Breast epithelium (tissue), 4 donors: ENCODE measurements at regions not wholly inside any gene's neighbourhood (a gene's known extent, or its start where the extent isn't known, plus 50 kb on each side); places are given as distances from the start of the nearest gene placed in this dataset.
"Not testable (repeated sequence)": the region's sequence is repeated elsewhere in the genome, so short reads cannot be mapped to it uniquely, and the experiment has no call there.

Source experiments
- DNase-seq, 2 donors: peaks; one replicate each; pipeline ENCODE4 v3.0.0-alpha.2; 2019; ENCODE audit warnings: low spot score in 2 of 2
- H3K27ac ChIP-seq, 2 donors: fragments of 200-600 bp; sonication (generic) in 1 of 2; one replicate each; pipeline ENCODE4 v1.5.1; 2016 to 2019; ENCODE audit warnings: mild to moderate bottlenecking in 1 of 2
- H3K27me3 ChIP-seq, 2 donors: fragments of 200-600 bp; sonication (generic) in 1 of 2; one replicate each; pipeline versions ENCODE4 v1.5.1 to v1.6.0; 2017 to 2019; ENCODE audit warnings: control low read depth in 1 of 2, mild to moderate bottlenecking in 1 of 2
- H3K36me3 ChIP-seq: fragments of 200-600 bp; one replicate; pipeline ENCODE4 v1.5.1; 2019
- H3K4me1 ChIP-seq, 2 donors: fragments of 200-600 bp; sonication (generic); one replicate each; pipeline ENCODE4 v1.5.1; 2016 to 2019; ENCODE audit warnings: control low read depth in 1 of 2
- H3K4me3 ChIP-seq, 3 donors: fragments of 200-600 bp; sonication (generic); 1 replicate in 2 of 3; 2 replicates in 1 of 3; pipeline ENCODE4 v1.5.1; 2016 to 2019; ENCODE audit warnings: mild to moderate bottlenecking in 3 of 3, moderate library complexity in 2 of 3
- H3K9me3 ChIP-seq, 2 donors: fragments of 200-600 bp; sonication (generic) in 1 of 2; one replicate each; pipeline ENCODE4 v1.5.1; 2016 to 2019; ENCODE audit warnings: control low read depth in 1 of 2
- POLR2A ChIP-seq: fragments of 450-650 bp; IDR thresholded peaks from one replicate; pipeline ENCODE4 v1.6.1; 2016; ENCODE audit warnings: antibody characterized with exemption, mild to moderate bottlenecking, moderate library complexity
- POLR2AphosphoS5 ChIP-seq, 3 donors: sonication (generic); formaldehyde crosslinking; IDR thresholded peaks; one replicate each; pipeline ENCODE4 v1.6.1; 2017; ENCODE audit warnings: antibody characterized with exemption in 3 of 3
- intact Hi-C: fragments of 100-400 bp; cut with DNase I; formaldehyde crosslinking; loops from one replicate; pipeline ENCODE4 v1.15.1; 2023; ENCODE audit warnings: low total_unique reads
- TF ChIP-seq, protein P1 (sequence below), 3 donors: fragments of 450-650 bp; IDR thresholded peaks; one replicate each; pipeline ENCODE4 v1.5.1; 2016 to 2017; ENCODE audit warnings: antibody characterized with exemption in 3 of 3, mild to moderate bottlenecking in 3 of 3, moderate library complexity in 3 of 3

DNA sequence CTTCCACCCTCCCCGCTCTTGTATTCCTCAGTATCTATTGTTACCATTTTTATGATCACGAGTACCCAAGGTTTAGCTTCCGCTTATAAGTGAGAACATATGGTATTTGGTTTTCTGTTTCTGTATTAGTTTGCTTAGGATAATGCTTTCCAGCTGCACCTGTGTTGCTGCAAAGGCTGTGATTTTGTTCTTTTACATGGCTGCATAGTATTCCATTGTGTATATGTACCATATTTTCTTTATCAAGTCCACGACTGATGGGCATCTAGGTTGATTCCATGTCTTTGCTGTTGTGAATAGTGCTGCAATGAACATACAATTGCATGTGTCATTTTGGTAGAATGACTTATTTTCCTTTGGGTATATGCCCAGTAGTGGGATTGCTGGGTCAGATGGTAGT is 79.7 kb upstream of the EFCAB3 start:
- intact Hi-C loops = no loop called here
- no peak overlapping the region for H3K4me3 ChIP-seq
- TF ChIP-seq POLR2A (no peak), POLR2AphosphoS5 (IDR thresholded peaks at IDR 0.05) (no peak)
- TF ChIP-seq, protein P1, sequence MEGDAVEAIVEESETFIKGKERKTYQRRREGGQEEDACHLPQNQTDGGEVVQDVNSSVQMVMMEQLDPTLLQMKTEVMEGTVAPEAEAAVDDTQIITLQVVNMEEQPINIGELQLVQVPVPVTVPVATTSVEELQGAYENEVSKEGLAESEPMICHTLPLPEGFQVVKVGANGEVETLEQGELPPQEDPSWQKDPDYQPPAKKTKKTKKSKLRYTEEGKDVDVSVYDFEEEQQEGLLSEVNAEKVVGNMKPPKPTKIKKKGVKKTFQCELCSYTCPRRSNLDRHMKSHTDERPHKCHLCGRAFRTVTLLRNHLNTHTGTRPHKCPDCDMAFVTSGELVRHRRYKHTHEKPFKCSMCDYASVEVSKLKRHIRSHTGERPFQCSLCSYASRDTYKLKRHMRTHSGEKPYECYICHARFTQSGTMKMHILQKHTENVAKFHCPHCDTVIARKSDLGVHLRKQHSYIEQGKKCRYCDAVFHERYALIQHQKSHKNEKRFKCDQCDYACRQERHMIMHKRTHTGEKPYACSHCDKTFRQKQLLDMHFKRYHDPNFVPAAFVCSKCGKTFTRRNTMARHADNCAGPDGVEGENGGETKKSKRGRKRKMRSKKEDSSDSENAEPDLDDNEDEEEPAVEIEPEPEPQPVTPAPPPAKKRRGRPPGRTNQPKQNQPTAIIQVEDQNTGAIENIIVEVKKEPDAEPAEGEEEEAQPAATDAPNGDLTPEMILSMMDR (IDR thresholded peaks at IDR 0.05) = no peak
- no peak for DNase-seq
- no peaks in the 10 kb centered on the region for H3K36me3 ChIP-seq
- H3K27ac ChIP-seq = no peak overlapping the region
- H3K9me3 ChIP-seq = peaks cover 0 to 8% of the 10 kb centered on the region in 2 donors
- no peaks in the 10 kb centered on the region for H3K27me3 ChIP-seq
- no peaks in the 10 kb centered on the region for H3K4me1 ChIP-seq

DNA sequence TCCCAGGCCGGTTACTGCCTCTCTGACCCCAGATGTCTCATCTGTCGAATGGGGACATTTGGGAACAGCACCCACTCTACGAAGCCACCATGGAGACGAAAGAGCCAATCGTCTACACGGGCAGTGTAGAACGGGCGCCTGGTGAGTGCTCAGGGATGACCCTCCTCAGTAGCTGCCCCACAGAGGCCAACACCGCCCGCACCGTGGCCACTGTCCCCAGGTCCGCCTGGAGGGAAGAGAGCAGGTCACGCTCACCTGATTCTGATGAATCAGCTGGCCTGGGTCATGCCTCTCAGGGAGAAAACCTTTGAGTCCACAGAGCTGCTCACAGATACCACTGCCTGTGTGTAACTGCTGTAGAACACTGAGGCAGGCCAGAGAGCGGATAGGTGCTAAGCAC is 105.1 kb upstream of the EFCAB3 start:
- H3K4me1 ChIP-seq, H3K4me3 ChIP-seq, intact Hi-C loops, DNase-seq, H3K36me3 ChIP-seq, H3K27me3 ChIP-seq, H3K9me3 ChIP-seq, H3K27ac ChIP-seq: not testable (repeated sequence)

DNA sequence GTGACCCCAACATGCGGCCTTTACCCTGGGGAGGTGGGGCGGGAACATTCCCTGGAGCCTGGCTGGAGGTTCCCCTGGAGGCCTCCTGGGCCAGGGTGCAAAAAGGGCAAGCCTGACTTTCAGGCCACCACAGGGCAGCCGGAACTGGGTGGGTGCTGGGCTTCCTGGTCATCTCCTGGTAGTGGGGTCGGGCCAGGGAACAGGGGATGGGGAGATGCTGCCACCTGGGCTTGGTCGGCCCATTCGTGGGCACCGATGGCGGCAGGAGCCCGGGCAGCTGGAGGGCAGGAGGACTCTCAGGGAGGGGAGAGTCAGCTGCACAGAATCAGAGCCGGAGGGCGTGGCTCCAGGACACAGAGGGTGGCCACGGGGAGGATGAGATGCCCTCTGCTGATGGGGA is 112.0 kb upstream of the EFCAB3 start:
- H3K36me3 ChIP-seq, H3K4me1 ChIP-seq, H3K9me3 ChIP-seq, intact Hi-C loops, H3K4me3 ChIP-seq, H3K27ac ChIP-seq, DNase-seq, H3K27me3 ChIP-seq: not testable (repeated sequence)

DNA sequence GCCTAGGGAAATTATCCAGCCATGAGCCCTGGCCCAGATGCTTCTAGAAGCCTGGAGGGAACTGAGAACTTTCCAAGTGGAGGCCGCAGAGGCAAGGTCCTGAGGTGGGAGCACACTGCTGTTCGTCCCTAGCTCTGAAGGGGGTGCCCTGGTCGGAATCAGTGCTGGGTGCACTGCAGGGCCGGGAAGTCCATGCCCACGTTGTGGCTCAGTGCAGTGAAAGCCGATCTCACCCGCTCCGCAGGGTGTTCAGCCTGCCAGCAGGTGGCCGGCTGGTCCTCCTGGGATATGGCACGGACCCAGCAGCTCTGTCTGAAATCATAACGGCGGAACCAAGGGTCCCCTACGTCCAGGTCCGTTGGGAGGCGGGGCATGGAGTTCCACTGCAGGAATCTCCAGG is 115.4 kb upstream of the EFCAB3 start:
- H3K4me1 ChIP-seq, H3K9me3 ChIP-seq, H3K36me3 ChIP-seq, DNase-seq, intact Hi-C loops, H3K27ac ChIP-seq, H3K4me3 ChIP-seq, H3K27me3 ChIP-seq: not testable (repeated sequence)

DNA sequence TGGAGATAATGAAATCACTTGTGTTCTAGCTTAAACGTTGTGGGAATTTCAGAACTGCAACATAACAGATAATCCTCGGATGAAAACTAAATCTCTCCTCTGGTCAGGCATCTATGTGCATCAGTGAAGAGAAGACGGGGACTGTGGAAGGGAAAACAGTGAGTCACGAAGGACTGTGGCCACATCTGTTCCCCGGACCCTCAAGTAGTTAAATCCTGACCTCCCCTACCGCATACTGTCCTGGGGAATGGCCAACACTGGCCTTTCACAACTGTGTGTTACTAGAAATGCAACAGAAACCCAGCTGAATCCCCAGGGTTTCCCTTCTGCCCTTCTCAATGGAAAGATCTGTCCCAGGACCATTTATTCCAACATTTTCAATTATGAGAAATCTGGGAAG is 124.6 kb upstream of the EFCAB3 start:
- intact Hi-C loops = not testable (repeated sequence)

DNA sequence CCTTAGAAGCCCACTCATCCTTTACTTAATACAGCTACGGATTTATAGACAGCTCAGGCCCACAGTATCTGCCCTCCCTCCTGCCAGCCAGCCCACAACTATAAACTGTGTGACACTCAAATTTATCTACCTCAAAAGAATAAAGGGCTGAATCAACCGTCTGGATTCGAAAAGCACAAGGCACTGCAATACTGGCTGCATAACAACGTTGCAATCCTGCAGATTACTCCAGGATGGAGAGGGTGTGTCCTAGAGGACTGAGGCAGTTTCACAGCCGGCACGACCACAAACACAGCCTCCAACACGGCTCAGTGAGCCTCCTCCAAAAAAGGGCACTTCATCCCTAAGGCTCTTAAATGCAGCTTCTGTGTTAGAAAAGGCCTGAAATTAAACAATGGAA is 138.3 kb upstream of the EFCAB3 start:
- H3K4me3 ChIP-seq, H3K4me1 ChIP-seq, intact Hi-C loops, DNase-seq, H3K27ac ChIP-seq, H3K9me3 ChIP-seq, H3K27me3 ChIP-seq, H3K36me3 ChIP-seq: not testable (repeated sequence)

More for the DNA sequence above, 124.6 kb upstream of the EFCAB3 start:
- not testable (repeated sequence) for H3K4me3 ChIP-seq, H3K4me1 ChIP-seq, DNase-seq, H3K36me3 ChIP-seq, H3K27ac ChIP-seq, H3K27me3 ChIP-seq, H3K9me3 ChIP-seq

DNA sequence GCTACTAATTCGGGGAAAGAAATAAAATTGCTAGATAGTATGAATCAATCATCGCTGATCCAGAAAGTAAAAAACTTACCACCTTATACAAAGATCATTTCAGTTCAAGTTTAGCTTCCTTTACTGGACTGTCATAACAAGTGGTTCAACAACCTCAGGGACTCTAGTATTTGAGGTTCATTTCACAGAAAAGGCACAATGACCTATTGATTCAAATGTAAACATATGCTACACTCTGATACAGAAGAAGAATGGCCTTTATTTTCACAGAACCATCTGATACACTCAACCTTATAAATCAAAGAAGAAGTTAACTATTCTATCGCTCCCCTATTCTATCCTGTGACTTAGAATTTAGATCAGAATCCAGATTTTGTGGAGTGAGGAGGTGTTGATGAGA is 140.8 kb upstream of the EFCAB3 start:
- intact Hi-C loops = not testable (repeated sequence)

DNA sequence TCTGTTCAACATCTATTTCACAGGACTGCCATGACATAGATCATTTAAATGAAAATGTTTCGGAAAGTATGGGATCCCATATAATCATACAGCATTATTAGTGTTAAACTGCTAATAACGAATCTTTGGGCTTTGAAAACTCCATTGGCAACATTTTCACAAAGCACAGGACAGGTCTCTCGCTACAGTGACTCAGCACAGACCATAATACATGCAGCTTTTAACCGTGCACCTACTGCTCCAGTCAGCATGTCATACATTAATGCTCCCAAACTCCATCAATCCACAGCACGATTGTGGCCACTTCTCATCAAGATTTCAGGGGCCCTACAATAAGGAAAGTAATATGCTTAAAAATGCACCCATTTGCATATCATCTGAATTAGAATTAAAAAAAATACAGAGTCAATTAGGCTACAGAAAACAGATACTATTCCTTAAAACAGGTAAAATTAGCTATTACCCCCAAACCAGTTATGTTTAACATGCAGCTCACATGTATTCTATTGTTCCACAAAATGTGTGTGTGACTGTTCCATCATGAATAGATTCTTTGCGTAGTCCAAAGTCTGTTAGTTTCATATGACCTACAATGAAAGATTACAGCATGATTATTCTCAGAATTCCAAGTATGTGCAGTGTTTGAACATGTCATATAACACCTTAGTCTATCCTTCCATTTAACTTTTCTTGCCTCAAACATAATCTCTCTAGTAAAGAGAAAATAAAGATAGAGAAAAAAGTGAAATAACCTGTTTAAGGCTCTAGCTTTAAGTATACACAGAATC is 141.6 kb upstream of the EFCAB3 start:
- H3K9me3 ChIP-seq, H3K27me3 ChIP-seq, intact Hi-C loops, H3K4me1 ChIP-seq, H3K4me3 ChIP-seq, DNase-seq, H3K27ac ChIP-seq, H3K36me3 ChIP-seq: not testable (repeated sequence)

More for the DNA sequence above, 140.8 kb upstream of the EFCAB3 start:
- not testable (repeated sequence) for H3K36me3 ChIP-seq, H3K27me3 ChIP-seq, H3K9me3 ChIP-seq, H3K4me1 ChIP-seq, H3K4me3 ChIP-seq, DNase-seq, H3K27ac ChIP-seq

DNA sequence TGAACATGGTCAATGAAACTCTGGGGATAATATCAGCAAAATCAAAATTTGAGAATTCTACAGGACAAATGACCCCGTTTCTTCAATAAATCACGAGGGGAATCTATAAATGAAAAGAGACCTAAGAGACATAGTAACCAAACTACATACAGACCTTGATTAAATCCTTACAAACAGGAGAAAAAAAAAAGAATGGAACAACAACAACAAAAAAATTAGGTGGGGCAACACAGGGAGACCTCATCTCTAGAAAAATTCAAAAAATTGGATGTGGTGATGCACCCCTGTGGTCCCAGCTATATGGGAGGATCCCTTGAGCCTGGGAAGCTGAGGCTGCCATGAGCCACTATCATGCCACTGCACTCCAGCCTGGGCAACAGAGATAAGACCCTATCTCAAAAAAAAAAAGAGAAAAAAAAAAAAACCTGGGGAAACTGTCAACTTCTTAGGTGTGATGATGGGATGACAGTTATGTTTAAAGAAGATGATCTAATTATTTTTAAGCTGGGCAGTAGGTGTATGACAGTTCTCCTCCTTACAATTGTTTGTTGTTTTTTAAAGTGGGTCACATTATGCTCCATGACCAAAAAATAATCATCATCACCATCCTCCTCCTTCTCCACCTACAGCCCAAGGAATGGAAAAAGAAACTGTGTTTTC is 146.4 kb upstream of the EFCAB3 start:
- intact Hi-C loops, H3K4me1 ChIP-seq, H3K4me3 ChIP-seq, H3K27me3 ChIP-seq, H3K36me3 ChIP-seq, H3K27ac ChIP-seq, DNase-seq, H3K9me3 ChIP-seq: not testable (repeated sequence)

DNA sequence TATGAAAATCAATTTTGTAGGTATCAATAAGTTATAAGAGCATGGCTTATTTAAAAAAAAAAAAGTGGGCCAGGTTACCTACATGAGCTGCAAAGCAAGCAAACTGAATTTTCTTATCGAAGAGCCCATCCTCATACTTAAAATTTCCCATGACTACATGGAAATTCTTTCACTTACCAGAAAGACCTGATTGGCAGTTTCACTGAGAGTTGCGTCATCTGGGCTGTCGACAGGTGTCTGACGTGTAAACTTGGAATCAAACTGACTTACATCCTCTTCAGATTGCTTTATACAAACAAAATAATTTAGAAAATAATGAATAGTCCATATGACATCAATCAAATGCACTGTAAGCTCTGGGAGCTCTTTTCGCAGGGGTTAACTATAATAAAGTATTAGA is 149.1 kb upstream of the EFCAB3 start:
- H3K4me3 ChIP-seq, intact Hi-C loops, H3K27me3 ChIP-seq, H3K27ac ChIP-seq, H3K9me3 ChIP-seq, DNase-seq, H3K36me3 ChIP-seq, H3K4me1 ChIP-seq: not testable (repeated sequence)

DNA sequence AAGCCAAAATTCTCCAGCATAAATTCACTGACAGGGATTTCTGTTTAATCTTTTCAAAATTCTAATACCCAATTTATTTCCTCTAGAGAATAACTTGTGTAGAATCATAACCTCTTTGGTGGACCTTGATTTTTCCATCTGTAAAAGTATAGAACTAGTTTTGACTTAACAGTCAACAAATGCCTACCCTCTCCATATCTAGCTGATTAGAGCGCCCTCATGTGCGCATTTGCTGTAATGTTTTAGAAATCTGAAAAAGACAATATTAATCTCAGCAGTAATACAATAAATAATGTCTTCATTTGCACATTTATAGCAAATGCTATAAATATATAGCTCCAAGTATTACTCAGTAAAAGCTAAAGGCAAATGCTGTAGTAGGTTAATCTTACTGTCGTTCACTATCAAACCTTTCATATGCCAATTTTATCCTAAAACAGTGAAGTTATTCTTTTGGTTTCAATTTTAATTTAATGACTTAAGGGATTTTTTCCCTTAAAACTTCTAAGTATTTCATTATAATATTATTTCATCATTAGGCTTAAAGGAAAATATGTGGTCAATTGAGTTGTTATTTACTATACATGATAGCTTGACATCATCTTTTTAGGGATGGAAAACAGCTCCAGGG is 153.6 kb upstream of the EFCAB3 start:
- intact Hi-C loops, H3K4me3 ChIP-seq, H3K27me3 ChIP-seq, H3K36me3 ChIP-seq, H3K27ac ChIP-seq, H3K9me3 ChIP-seq, H3K4me1 ChIP-seq, DNase-seq: not testable (repeated sequence)

DNA sequence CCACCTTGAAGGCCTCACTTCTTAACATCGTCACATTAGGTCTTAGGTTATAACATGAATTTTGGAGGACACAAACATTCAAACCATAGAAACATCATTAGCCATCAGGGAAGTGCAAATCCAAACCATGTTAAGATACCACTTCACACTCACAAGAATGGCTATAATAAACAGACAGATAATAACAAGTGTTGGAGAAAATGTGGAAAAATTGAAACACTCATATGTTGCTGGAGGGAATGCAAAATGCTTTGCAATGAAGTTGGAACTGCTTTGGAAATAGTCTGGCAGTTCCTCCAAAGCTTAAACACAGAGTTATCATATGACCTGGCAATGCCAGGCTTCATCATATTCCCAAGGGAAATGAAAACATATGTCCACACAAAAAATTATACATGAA is 156.8 kb upstream of the EFCAB3 start:
- H3K36me3 ChIP-seq, H3K4me1 ChIP-seq, DNase-seq, H3K27ac ChIP-seq, intact Hi-C loops, H3K4me3 ChIP-seq, H3K9me3 ChIP-seq, H3K27me3 ChIP-seq: not testable (repeated sequence)
